Thymus (tissue), 11 donors: ENCODE measurements at regions not wholly inside any gene's neighbourhood (a gene's known extent, or its start where the extent isn't known, plus 50 kb on each side); places are given as distances from the start of the nearest gene placed in this dataset.
A peak's percentile ranks its signal among the peaks of the same experiment; 100 is the strongest.

Experiments
- DNase-seq, 9 donors: peaks; one replicate each; pipeline ENCODE4 v3.0.0-alpha.2; 2013; ENCODE audit warnings: low spot score in 9 of 9, low read depth in 6 of 9, missing footprints in 1 of 9
- H3K27ac ChIP-seq, 2 donors: one replicate each; pipeline ENCODE4 v1.5.1; 2013; ENCODE audit warnings: control low read depth in 1 of 2, low read depth in 1 of 2, low read length in 1 of 2, mild to moderate bottlenecking in 1 of 2, moderate library complexity in 1 of 2
- H3K27me3 ChIP-seq, 2 donors: one replicate each; pipeline ENCODE4 v1.5.1; 2013; ENCODE audit warnings: low read length in 1 of 2; ENCODE audit not compliant: control insufficient read depth in 2 of 2, insufficient read depth in 1 of 2
- H3K36me3 ChIP-seq, 2 donors: one replicate each; pipeline ENCODE4 v1.5.1; 2013; ENCODE audit warnings: low read length in 1 of 2, mild to moderate bottlenecking in 1 of 2, moderate library complexity in 1 of 2; ENCODE audit not compliant: control insufficient read depth in 2 of 2, insufficient read depth in 2 of 2
- H3K4me1 ChIP-seq, 2 donors: one replicate each; pipeline ENCODE4 v1.5.1; 2013; ENCODE audit warnings: low read length in 2 of 2; ENCODE audit not compliant: control insufficient read depth in 2 of 2, insufficient read depth in 2 of 2
- H3K4me3 ChIP-seq, 2 donors: one replicate each; pipeline ENCODE4 v1.5.1; 2013; ENCODE audit warnings: low read length in 2 of 2, control low read depth in 1 of 2, mild to moderate bottlenecking in 1 of 2
- H3K9me3 ChIP-seq, 2 donors: one replicate each; pipeline ENCODE4 v1.5.1; 2013; ENCODE audit warnings: low read length in 1 of 2, mild to moderate bottlenecking in 1 of 2; ENCODE audit not compliant: control insufficient read depth in 2 of 2, insufficient read depth in 1 of 2
- WGBS: extraction: QIAGEN DNeasy Blood & Tissue Kit; methylation state at CpG from one replicate; pipeline ENCODE4 v1.1.7; 2013; 5-methylcytosine and 5-hydroxymethylcytosine counted together
- donor health status: healthy.

DNA sequence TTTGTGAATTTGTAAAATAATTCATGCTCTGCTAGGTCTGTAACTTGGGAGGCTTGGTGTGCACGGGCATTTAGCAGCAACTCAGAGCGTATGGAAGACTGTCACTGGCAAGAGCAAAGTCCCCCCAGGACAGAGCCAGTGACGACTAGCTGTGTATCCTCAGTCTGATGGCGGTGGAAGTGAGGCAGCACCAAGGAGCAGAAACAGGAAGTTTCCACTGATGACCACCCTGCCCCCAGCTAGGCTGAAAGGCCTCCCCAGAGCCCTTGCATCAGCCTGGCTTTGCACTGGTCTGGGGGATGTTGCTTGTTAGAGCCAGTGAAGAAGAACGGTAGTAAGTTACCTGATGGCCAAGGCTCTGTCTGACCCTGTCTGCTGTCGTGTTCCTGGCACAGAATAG, 66.8 kb upstream of the ABL1 start:
- Histone ChIP-seq H3K27me3 (no peaks in the 10 kb centered on the region), H3K4me3 (no peak overlapping the region), H3K36me3 (no peaks in the 10 kb centered on the region), H3K9me3 (no peaks in the 10 kb centered on the region), H3K27ac (no peak overlapping the region), H3K4me1 (peaks cover 0 to 10% of the 10 kb centered on the region in 2 donors)
- no peak for DNase-seq
- 88% methylated on average over 6 of the region's 6 CpGs for WGBS

DNA sequence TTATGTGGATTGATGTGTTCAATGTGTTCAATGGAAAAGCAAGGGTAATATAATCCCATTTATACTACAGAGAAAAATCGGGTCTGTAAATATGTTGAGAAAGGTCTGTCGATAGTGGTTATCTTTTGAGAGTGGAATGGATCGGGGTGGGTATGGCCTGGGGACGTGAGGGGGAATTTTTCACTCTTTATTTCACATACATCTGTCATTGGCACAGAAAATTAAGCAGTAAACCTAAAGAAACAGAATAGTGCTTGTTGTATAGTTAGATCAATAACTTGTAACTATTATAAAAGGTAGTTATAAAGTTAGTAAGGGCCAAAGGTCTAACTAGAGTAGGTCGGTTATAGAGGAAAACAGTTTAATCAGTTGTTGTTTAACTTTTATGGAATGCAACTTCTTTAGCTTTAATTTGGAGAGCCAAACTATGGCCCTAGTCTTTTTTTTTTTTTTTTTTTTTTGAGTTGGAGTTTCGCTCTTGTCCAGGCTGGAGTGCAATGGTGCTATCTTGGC, 66.1 kb upstream of the ABL1 start:
- DNase-seq: no peak
- H3K9me3 ChIP-seq: no peaks in the 10 kb centered on the region
- no peaks in the 10 kb centered on the region for H3K36me3 ChIP-seq
- 96% methylated on average over 6 of the region's 6 CpGs for WGBS
- no peak overlapping the region for H3K4me3 ChIP-seq
- no peaks in the 10 kb centered on the region for H3K27me3 ChIP-seq
- H3K4me1 ChIP-seq: peaks cover 0 to 10% of the 10 kb centered on the region in 2 donors
- no peak overlapping the region for H3K27ac ChIP-seq

DNA sequence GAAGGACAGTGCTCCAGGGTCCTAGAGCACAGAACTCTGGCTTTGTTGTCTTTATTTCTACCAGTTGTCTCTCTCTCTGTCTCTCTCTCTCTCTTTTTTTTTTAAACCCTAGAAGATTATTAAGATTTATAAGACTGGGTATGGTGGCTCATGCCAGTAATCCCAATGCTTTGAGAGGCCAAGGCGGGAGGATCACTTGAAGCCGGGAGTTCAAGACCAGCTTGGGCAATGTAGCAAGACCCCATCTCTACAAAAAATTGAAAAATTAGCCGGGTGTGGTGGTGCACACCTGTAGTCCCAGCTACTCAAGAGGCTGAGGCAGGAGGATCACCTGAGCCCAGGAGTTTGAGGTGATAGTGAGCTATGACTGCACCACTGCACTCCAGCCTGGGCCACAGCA, 65.0 kb upstream of the ABL1 start:
- Histone ChIP-seq H3K27ac (no peak overlapping the region), H3K9me3 (no peaks in the 10 kb centered on the region), H3K4me1 (peaks cover 0 to 10% of the 10 kb centered on the region in 2 donors), H3K36me3 (no peaks in the 10 kb centered on the region), H3K4me3 (no peak overlapping the region), H3K27me3 (no peaks in the 10 kb centered on the region)
- no peak for DNase-seq
- WGBS: 83% methylated on average over 3 of the region's 3 CpGs

DNA sequence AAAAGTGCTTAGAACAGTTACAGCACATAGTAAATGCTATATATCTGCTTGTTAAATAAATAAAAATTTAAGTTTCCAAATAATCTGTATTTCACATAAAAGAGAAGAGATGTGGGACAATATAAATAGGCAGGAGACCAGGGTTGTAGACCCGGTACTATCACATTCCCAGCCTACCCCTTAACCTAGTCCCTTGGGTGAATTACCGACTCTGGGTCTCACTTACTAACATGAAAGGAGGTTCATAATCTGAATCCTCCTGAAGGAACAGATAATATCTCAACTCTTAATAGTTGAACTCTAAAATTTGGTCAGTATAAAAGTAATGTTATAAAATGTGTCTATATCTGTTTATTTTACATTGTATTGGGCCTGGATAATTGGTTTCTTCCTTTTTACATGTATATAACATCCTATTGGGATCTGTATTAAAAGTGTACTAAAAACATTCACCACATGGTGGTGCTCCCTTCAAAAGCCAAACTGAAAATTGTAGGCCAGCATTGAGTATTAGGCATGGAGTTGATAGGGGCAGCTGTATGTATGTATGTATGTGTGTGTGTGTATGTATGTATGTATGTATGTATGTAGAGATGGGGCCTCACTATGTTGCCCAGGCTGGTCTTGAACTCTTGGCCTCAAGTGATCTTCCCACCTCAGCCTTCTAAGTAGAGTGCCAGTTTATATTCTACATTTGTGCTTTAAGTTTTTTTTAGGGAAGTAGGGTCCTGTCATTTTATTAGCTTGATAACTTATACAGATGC, 64.2 kb upstream of the ABL1 start:
- Histone ChIP-seq H3K4me1 (peaks cover 0 to 9% of the 10 kb centered on the region in 2 donors), H3K27ac (no peak overlapping the region), H3K27me3 (no peaks in the 10 kb centered on the region), H3K36me3 (no peaks in the 10 kb centered on the region), H3K9me3 (no peaks in the 10 kb centered on the region), H3K4me3 (no peak overlapping the region)
- peak in 7 of 9 donors; percentile 8 to 53 (median 18) for DNase-seq
- 94% methylated on average over 2 of the region's 2 CpGs for WGBS

DNA sequence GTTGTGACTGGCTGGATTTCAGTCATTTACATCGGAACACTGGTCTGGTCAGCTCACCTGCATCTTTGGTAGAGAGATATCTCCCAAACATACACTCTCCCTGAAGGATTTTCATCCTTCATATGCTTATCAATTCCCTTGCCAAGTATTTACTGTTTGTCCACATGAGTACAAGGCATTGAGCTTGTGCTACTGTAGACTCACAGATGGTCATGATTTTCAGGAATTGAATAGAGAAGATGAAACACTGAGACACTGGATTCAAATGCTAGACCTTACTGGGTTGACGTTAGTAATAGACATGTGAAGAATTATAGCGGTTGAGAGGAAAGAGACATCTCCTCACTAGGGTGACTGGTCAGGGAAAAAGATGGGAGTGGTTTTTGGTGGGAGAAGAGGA, 62.9 kb upstream of the ABL1 start:
- H3K4me3 ChIP-seq: no peak overlapping the region
- H3K9me3 ChIP-seq: no peaks in the 10 kb centered on the region
- 95% methylated on average over 3 of the region's 3 CpGs for WGBS
- no peaks in the 10 kb centered on the region for H3K27me3 ChIP-seq
- DNase-seq: no peak
- H3K36me3 ChIP-seq: no peaks in the 10 kb centered on the region
- H3K27ac ChIP-seq: no peak overlapping the region
- no peaks in the 10 kb centered on the region for H3K4me1 ChIP-seq

DNA sequence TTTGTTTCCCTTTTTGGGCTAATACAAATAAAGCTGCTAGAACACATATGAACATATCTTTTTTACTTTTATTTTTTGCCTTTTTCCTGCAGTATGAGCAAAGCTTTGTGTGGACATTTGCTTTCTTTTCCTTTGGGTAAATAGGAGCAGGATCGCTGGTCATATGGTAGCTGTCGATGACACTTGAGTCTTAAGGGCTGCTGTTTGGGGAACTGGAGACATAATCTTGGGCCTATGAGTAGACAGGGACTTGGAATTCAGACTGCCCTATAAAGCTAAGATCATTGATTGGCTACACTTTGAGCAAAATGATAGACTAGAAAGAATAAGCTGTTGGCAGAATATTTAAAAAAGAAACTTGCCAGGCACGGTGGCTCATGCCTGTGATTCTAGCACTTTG, 60.9 kb upstream of the ABL1 start:
- Histone ChIP-seq H3K27ac (no peak overlapping the region), H3K4me1 (no peaks in the 10 kb centered on the region), H3K36me3 (no peaks in the 10 kb centered on the region), H3K27me3 (no peaks in the 10 kb centered on the region), H3K4me3 (no peak overlapping the region), H3K9me3 (no peaks in the 10 kb centered on the region)
- DNase-seq: no peak
- WGBS: 99% methylated on average over 3 of the region's 3 CpGs

DNA sequence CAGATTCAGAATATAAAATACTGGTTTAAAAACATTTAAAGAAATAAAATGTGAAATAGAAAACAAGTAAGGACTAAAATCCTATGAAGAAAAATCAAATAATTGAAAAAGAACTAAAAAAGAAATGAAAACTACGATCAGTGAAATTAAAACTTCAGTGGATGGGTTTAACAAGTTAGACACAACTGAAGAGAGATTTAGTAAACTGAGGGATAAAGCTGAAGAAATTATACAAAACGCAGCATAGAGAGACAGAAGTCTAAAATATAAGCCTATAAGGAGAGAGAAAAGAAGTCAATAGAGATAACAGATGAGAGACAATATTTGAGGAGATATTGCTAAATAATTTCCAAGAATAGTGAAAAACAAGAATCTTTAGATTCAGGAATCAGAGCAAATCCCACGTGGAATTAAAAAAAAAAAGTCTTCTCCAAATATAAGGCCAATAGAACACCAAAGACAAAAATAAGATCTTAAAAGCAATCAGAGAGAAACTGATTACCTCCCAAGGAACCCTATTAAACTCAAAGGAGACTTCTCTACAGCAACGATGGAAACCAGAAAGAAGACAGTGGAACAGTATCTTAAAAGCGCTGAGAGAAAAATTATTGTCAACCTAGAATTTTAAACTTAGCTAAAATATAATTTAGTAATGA, 59.6 kb upstream of the ABL1 start:
- H3K9me3 ChIP-seq: no peaks in the 10 kb centered on the region
- no peaks in the 10 kb centered on the region for H3K36me3 ChIP-seq
- no peak overlapping the region for H3K4me3 ChIP-seq
- H3K27me3 ChIP-seq: no peaks in the 10 kb centered on the region
- no peak overlapping the region for H3K27ac ChIP-seq
- 99% methylated on average over 5 of the region's 5 CpGs for WGBS
- no peak for DNase-seq
- H3K4me1 ChIP-seq: no peaks in the 10 kb centered on the region

DNA sequence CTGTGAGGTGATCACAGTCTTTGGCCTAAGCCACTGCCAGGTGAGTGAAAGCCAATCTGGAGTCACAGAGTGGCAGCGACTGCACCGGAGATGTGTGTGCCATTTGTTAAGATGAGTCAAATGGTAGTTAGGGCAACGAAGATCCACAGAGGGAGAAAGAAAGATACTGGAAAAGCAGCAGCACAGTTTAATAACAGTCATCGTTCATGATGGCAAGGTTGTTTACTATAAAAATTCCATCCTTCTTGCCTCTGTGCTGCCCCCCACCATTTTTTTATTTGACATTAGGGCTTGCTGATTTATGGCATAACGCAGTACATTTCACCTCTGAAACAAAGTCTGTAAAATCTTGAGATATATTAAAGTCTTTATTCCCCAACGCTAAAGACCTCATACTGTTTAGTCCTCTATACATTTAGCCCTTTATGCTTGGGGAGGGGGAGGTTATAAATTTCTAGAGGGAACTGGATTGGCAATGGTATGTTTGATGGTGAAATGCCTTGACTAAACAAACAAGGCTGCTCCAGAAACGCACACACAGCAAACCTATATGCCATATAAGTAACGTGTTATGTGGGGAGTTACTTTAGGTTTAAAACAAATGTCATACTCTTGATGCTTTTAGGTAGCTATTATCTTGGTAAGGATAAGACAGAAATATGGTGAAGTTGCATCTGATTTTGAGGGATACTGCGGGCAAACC, 55.8 kb upstream of the ABL1 start:
- 95% methylated on average over 9 of the region's 9 CpGs for WGBS
- DNase-seq: no peak
- no peak overlapping the region for H3K27ac ChIP-seq

DNA sequence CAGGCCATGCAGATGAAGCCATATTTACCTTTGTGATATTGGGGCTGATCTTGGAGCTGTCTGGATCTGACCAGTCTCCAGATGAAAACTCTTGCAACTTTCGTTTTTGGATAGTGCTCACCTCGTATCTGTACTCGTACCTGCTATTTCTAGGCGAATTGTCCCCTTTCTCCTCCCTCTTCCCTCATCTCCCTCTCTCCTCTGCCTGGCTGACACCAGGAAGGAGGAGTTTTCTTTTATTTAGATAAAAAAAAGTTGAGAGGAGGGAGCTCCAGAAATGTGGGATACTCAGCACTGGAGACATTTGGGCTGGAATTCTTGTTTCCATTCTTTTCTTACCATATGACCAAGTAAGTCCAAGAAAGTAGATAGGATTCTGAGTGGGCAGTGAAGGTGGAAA, 54.6 kb upstream of the ABL1 start:
- no peaks in the 10 kb centered on the region for H3K27me3 ChIP-seq
- WGBS: 95% methylated on average over 4 of the region's 4 CpGs
- H3K9me3 ChIP-seq: no peaks in the 10 kb centered on the region
- H3K27ac ChIP-seq: peak overlapping the region in 1 of 2 donors; percentile 43
- H3K4me1 ChIP-seq: no peaks in the 10 kb centered on the region
- no peak overlapping the region for H3K4me3 ChIP-seq
- no peaks in the 10 kb centered on the region for H3K36me3 ChIP-seq
- no peak for DNase-seq

More for the DNA sequence above, 55.8 kb upstream of the ABL1 start:
- Histone ChIP-seq H3K27me3 (no peaks in the 10 kb centered on the region), H3K4me1 (no peaks in the 10 kb centered on the region), H3K4me3 (no peak overlapping the region), H3K9me3 (no peaks in the 10 kb centered on the region), H3K36me3 (no peaks in the 10 kb centered on the region)
